ENCODE measurements at regions not wholly inside any gene's neighbourhood (a gene's known extent, or its start where the extent isn't known, plus 50 kb on each side); places are given as distances from the start of the nearest gene placed in this dataset.

GRCh38 chr6:139597771-139598755, 223.6 kb upstream of the CITED2 start:
- no peaks in the 10 kb centered on the region for H3K36me3 Mint-ChIP-seq (ENCODE audit: low read depth, unreplicated experiment)
- FAIRE-seq (peak; percentile 93), DNase-seq (ENCODE audit: low read depth) (peak; percentile 99)
- H3K27me3 ChIP-seq (ENCODE audit: insufficient read depth, low read length), result no peaks in the 10 kb centered on the region
- no peaks in the 10 kb centered on the region for H3K36me3 ChIP-seq (ENCODE audit: insufficient read depth, low read length)
- H3K9me3 ChIP-seq (ENCODE audit: insufficient read depth, low read depth, low read length), result no peaks in the 10 kb centered on the region
- H3K4me1 Mint-ChIP-seq (ENCODE audit: low read depth, unreplicated experiment), result peaks cover 27% of the 10 kb centered on the region
- H3K79me2 ChIP-seq (ENCODE audit: insufficient read depth, low read length), result no peaks in the 10 kb centered on the region
- peak overlapping the region; percentile 28 for H3K4me3 Mint-ChIP-seq (ENCODE audit: unreplicated experiment)
- H3K27ac Mint-ChIP-seq (ENCODE audit: unreplicated experiment), result peak overlapping the region; percentile 96
- H3K9me3 Mint-ChIP-seq (ENCODE audit: unreplicated experiment), result no peaks in the 10 kb centered on the region
- peak overlapping the region; percentile 59 for H3K9ac ChIP-seq (ENCODE audit: low read length)
- H2AFZ ChIP-seq (ENCODE audit: low read depth, low read length), result no peak overlapping the region
- H3K4me1 ChIP-seq (ENCODE audit: insufficient read depth, low read length), result peaks cover 25% of the 10 kb centered on the region
- H4K20me1 ChIP-seq (ENCODE audit: insufficient read depth, low read length), result no peaks in the 10 kb centered on the region
- peak overlapping the region; percentile 93 for H3K27ac ChIP-seq (ENCODE audit: low read depth, low read length)
- TF ChIP-seq CTCF (IDR thresholded peaks at IDR 0.05; ENCODE audit: insufficient read depth, low read depth, low read length), result no peak
- TF ChIP-seq EZH2 (IDR thresholded peaks at IDR 0.05; ENCODE audit: insufficient read depth, low read length), result no peak
- H3K4me3 ChIP-seq (ENCODE audit: insufficient read depth, low read depth, low read length), result no peak overlapping the region
- H3K4me2 ChIP-seq (ENCODE audit: low read length), result peak overlapping the region; percentile 55
- H3K27me3 Mint-ChIP-seq (ENCODE audit: low read depth, unreplicated experiment), result no peaks in the 10 kb centered on the region

- TF ChIP-seq EZH2 (IDR thresholded peaks at IDR 0.05; ENCODE audit: insufficient read depth, low read length) (no peak), CTCF (IDR thresholded peaks at IDR 0.05; ENCODE audit: insufficient read depth, low read depth, low read length) (no peak)
- Histone ChIP-seq H3K4me1 (ENCODE audit: insufficient read depth, low read length) (peaks cover 25% of the 10 kb centered on the region), H3K4me2 (ENCODE audit: low read length) (peak overlapping the region; percentile 55), H3K36me3 (ENCODE audit: insufficient read depth, low read length) (no peaks in the 10 kb centered on the region), H3K9me3 (ENCODE audit: insufficient read depth, low read depth, low read length) (no peaks in the 10 kb centered on the region), H3K27ac (ENCODE audit: low read depth, low read length) (peak overlapping the region; percentile 93), H2AFZ (ENCODE audit: low read depth, low read length) (no peak overlapping the region), H3K9ac (ENCODE audit: low read length) (peak overlapping the region; percentile 59), H3K79me2 (ENCODE audit: insufficient read depth, low read length) (no peaks in the 10 kb centered on the region), H3K27me3 (ENCODE audit: insufficient read depth, low read length) (no peaks in the 10 kb centered on the region), H4K20me1 (ENCODE audit: insufficient read depth, low read length) (no peaks in the 10 kb centered on the region), H3K4me3 (ENCODE audit: insufficient read depth, low read depth, low read length) (no peak overlapping the region)
- Mint-ChIP-seq H3K4me1 (ENCODE audit: low read depth, unreplicated experiment) (peaks cover 29% of the 10 kb centered on the region), H3K4me3 (ENCODE audit: unreplicated experiment) (no peak overlapping the region), H3K27ac (ENCODE audit: unreplicated experiment) (peak overlapping the region; percentile 96), H3K27me3 (ENCODE audit: low read depth, unreplicated experiment) (no peaks in the 10 kb centered on the region), H3K36me3 (ENCODE audit: low read depth, unreplicated experiment) (no peaks in the 10 kb centered on the region), H3K9me3 (ENCODE audit: unreplicated experiment) (no peaks in the 10 kb centered on the region)
- FAIRE-seq, result no peak
- DNase-seq (ENCODE audit: low read depth), result no peak
These were observed 222.8 kb upstream of the CITED2 start for GRCh38 chr6:139597087-139597763.
